OCI-LY3 (cell line): ENCODE measurements at regions not wholly inside any gene's neighbourhood (a gene's known extent, or its start where the extent isn't known, plus 50 kb on each side); places are given as distances from the start of the nearest gene placed in this dataset.

Source experiments
- EZH2phosphoT487 ChIP-seq: fragments of 200-600 bp; shearing (Covaris generic); IDR thresholded peaks from 2 replicates; pipeline ENCODE4 v1.6.1; 2018; ENCODE audit warnings: antibody characterized with exemption, mixed run types, low read depth
- TF ChIP-seq, protein P1 (sequence below): fragments of 200-600, 300-600 bp; sonication (generic); IDR thresholded peaks from 2 replicates; pipeline ENCODE4 v1.5.1; 2014; ENCODE audit warnings: antibody characterized with exemption, low read length, low read depth

DNA sequence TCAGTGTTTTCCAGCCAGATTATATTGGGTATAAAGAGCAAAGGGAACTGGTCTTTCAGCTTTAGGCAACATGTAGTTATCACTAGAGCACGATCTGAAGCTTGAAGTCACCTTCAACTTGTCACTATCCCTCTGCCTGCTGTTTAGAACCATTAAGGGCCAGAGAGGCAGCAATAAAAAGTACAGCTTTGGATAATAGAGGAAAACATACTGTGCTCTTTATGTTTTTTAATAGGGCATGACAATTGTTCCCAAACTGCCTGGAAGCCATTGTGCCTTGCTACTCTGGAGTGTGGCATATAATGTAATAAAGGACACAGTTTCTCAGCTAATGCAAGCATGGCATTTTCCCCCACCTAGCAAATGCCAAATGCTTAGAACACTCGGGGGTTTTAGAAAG, 1912.0 kb upstream of the RAG2 start:
- TF ChIP-seq, protein P1, sequence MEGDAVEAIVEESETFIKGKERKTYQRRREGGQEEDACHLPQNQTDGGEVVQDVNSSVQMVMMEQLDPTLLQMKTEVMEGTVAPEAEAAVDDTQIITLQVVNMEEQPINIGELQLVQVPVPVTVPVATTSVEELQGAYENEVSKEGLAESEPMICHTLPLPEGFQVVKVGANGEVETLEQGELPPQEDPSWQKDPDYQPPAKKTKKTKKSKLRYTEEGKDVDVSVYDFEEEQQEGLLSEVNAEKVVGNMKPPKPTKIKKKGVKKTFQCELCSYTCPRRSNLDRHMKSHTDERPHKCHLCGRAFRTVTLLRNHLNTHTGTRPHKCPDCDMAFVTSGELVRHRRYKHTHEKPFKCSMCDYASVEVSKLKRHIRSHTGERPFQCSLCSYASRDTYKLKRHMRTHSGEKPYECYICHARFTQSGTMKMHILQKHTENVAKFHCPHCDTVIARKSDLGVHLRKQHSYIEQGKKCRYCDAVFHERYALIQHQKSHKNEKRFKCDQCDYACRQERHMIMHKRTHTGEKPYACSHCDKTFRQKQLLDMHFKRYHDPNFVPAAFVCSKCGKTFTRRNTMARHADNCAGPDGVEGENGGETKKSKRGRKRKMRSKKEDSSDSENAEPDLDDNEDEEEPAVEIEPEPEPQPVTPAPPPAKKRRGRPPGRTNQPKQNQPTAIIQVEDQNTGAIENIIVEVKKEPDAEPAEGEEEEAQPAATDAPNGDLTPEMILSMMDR = no peak
- TF ChIP-seq EZH2phosphoT487 = no peak
